ENCODE measurements at regions not wholly inside any gene's neighbourhood (a gene's known extent, or its start where the extent isn't known, plus 50 kb on each side); places are given as distances from the start of the nearest gene placed in this dataset.
"Not testable (repeated sequence)": the region's sequence is repeated elsewhere in the genome, so short reads cannot be mapped to it uniquely, and the experiment has no call there.

- DNase-seq: no peak
Observed at GRCh38 chr13:99766641-99767045, 204.9 kb downstream of the ZIC5 start.

- no peak for DNase-seq
Observed at GRCh38 chr13:99765869-99766268, 205.7 kb downstream of the ZIC5 start.

GRCh38 chr13:99760456-99760855, 211.1 kb downstream of the ZIC5 start:
- DNase-seq: no peak

GRCh38 chr13:99759163-99759552, 212.4 kb downstream of the ZIC5 start:
- DNase-seq: no peak

- DNase-seq: no peak
Observed at GRCh38 chr13:99758460-99759162, 213.0 kb downstream of the ZIC5 start.

- DNase-seq: no peak
Observed at GRCh38 chr13:99757756-99758459, 213.7 kb downstream of the ZIC5 start.

GRCh38 chr13:99756281-99756680, 215.3 kb downstream of the ZIC5 start:
- no peak for DNase-seq

- DNase-seq: not testable (repeated sequence)
Observed at GRCh38 chr13:99754750-99755149, 216.8 kb downstream of the ZIC5 start.

GRCh38 chr13:99752373-99752772, 219.2 kb downstream of the ZIC5 start:
- DNase-seq: no peak

- no peak for DNase-seq
Observed at GRCh38 chr13:99751517-99752199, 219.9 kb downstream of the ZIC5 start.

GRCh38 chr13:99750951-99751350, 220.6 kb downstream of the ZIC5 start:
- DNase-seq: no peak

- DNase-seq: no peak
Observed at GRCh38 chr13:99749271-99750019, 222.1 kb downstream of the ZIC5 start.

- no peak for DNase-seq
Observed at GRCh38 chr13:99747403-99747710, 224.2 kb downstream of the ZIC5 start.

GRCh38 chr13:99746637-99747402, 224.7 kb downstream of the ZIC5 start:
- DNase-seq: no peak

- no peak for DNase-seq
Observed at GRCh38 chr13:99743094-99743493, 228.5 kb downstream of the ZIC5 start.

- DNase-seq: no peak
Observed at GRCh38 chr13:99741960-99742359, 229.6 kb downstream of the ZIC5 start.

- DNase-seq: no peak
Observed at GRCh38 chr13:99740251-99740979, 231.2 kb downstream of the ZIC5 start.

GRCh38 chr13:99738626-99739025, 232.9 kb downstream of the ZIC5 start:
- no peak for DNase-seq

GRCh38 chr13:99737481-99738245, 233.9 kb downstream of the ZIC5 start:
- DNase-seq: no peak

GRCh38 chr13:99736541-99736940, 235.0 kb downstream of the ZIC5 start:
- no peak for DNase-seq

Data from effector CD4-positive, alpha-beta T cell (primary cell).